Skeletal muscle cell (primary cell): ENCODE measurements at regions not wholly inside any gene's neighbourhood (a gene's known extent, or its start where the extent isn't known, plus 50 kb on each side); places are given as distances from the start of the nearest gene placed in this dataset.

ENCODE experiments used
- DNase-seq: peaks from one replicate; pipeline ENCODE4 v3.0.0-alpha.2; 2010; ENCODE audit warnings: low read depth
- H3K4me3 ChIP-seq: 2 replicates; pipeline ENCODE4 v1.5.1; 2011; ENCODE audit warnings: low read depth, mild to moderate bottlenecking, control low read depth, low read length, moderate library complexity

DNA sequence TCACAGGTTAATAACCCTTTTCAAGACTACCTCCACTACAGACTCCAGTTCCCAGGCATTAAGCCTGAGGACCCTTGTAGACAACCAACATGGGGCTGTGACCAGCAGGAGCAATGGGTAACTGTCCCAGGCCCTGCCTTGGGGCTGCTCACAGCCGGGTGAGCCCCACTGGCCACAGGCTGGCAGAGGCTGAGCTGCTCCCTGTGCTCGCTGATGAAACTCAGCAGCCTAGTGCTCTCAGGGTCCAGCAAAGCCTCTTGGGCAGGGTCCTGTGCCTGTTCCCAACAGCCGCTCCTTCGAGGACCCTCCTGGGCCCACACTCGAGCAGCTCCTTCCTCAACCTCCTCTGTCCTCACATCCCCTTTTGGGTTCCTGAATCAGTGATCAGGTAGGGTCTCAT, 99.8 kb downstream of the VPREB1 start:
- no peak overlapping the region for H3K4me3 ChIP-seq
- DNase-seq = no peak

DNA sequence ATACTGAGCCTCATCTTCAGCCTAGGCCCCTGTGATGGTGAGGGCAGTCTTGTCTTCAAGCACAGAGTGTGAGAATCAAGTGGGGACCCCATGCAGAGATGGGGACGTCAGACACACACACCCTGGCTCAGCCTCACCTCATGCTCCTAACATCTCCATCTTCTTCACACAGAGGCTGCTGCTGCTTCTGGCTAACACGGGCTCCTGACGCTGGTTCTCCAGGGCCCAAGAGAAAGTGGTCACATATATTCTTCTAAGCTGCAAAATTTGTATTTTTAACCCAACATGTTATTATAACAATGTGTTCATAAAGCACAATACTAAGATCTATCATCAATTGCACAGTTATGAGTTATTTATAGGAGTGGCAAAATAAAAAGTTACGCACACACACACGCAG, 101.2 kb downstream of the VPREB1 start:
- no peak overlapping the region for H3K4me3 ChIP-seq
- DNase-seq = no peak

- no peak for DNase-seq
- H3K4me3 ChIP-seq = no peak overlapping the region
These were observed 102.0 kb downstream of the VPREB1 start for GRCh38 chr22:22346401-22347107.

GRCh38 chr22:22348127-22348814, 103.7 kb downstream of the VPREB1 start:
- no peak overlapping the region for H3K4me3 ChIP-seq
- DNase-seq = no peak

DNA sequence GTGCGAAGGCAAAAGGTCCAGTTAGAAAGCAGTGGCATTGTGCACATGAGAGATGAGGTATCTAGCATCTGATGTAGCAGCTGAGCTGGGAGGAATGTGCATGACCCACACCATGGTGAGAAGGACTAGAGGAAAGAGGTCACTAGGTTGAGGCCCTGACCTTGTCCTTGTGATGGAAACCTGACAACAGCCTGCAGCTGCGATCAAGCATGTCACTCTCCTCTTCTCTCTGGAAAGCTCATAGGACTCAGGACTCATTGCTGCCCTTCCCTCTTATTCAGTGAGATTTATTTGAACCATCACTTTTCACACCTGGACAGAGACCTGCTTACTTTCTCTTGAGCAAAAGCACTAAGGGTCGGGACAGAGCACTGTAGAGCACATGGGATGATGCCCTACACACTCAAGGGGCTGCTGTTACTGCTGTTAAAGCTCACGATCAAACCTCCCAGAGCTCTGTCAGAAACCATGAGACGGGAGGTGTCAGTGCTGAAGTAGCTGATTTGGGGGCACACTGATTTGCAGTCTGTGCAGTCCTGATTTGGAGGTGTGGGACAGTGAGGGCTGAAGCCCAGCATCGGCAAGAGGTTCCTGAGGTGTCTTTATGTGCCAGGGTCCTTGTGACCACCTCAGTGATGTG, 104.3 kb downstream of the VPREB1 start:
- no peak overlapping the region for H3K4me3 ChIP-seq
- no peak for DNase-seq

DNA sequence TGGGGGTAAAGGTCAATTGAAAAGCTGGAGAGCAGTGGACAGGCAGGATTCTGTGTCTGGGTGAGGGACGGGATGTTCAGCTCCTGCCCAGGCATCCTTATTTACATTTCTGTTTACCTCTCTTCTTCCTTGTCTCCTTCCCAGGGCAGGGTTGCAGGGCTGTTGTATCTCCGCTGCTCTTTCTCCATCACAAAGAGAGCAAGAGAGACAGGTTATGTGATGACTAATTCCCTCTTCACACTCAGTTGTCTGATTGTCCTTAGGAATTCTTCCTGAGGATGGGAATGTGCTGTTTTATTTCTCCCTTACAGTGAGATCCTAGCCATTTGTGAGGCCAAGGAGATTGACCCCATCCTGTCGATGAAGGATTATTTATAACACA, 104.9 kb downstream of the VPREB1 start:
- no peak overlapping the region for H3K4me3 ChIP-seq
- DNase-seq = no peak

DNA sequence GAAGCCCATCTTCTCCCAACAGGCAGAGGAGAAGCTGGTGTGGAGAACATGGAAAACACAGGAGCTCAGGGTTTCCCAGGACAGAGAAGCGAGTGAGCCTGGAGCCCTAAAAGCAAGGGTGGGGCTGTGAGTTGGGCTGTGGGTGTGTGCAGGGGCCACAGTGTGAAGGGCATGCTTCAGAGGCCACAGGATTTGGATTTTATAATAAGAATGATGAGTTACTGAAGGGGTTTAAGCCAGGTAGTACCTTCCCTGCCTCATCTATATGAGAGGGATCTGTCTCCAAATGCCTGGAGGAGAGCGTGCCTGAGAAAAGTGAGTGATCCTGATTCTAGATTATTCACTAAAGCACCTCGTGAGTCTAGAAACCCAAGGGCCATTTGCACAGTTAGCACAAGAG, 106.8 kb downstream of the VPREB1 start:
- DNase-seq = no peak
- no peak overlapping the region for H3K4me3 ChIP-seq

DNA sequence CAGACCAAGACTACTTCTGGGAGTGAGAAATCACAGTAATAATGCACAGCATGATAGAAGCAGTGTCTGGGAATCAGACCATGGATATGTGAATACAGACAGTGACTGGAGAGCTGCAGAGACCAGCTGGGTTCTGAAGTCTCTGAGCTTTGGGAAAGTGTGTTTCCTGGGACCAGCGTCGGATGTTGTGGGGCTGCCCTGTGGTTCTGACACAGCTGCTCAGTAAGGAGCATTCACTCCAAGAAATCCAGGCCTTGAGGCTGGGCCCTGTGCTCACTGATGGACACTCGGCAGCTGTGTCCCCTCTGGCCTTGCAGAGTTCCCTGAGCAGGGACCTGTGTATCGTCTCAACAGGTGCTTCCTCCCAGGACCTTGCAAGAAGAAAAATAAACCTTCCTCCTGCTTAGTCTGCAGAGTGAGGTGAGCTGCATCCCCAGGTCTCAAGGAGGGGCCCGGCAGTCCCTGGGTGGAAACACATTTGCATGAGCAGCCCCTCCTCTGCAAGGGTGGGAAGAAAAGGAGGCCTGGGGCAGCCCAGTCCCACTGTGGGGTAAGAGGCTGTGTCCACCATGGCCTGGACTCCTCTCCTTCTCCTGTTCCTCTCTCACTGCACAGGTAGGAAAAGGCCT, 107.9 kb downstream of the VPREB1 start:
- H3K4me3 ChIP-seq = no peak overlapping the region
- no peak for DNase-seq

DNA sequence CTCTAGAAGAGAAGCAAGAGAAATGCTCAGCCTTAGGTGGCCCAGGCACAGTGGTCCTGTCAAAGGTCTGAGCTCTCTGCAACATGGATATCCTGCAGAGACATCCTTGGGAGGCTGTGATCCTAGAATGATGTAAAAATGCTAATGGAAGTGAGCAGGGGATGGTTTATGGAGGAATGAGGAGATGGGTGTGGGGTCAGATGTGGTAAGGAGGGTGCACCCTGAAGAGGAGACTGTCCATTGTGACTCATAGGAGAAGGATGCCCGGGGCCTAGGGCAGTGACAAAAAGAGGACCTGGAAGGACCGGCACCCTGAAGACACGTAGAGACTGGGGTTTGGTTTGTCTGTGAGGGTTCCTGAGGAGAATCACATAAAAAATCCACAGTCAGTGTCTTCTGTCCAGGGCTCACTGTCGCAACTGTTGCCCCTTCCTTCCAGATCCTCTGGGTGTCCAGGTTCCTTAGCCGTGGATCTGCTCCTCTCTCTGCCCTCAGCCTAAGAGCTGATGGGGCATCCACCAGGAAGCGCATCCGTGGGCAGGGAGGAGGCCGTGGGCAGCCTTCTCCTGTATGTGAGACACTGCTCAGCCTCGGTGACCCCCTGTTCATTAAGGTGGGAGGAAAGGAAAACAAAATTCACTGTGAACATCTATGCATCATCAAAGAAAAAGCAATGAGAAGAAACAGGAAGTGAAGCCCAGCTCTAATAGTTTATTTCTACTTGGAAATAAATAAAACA, 110.7 kb downstream of the VPREB1 start:
- no peak for DNase-seq
- no peak overlapping the region for H3K4me3 ChIP-seq

GRCh38 chr22:22357024-22357883, 112.7 kb downstream of the VPREB1 start:
- H3K4me3 ChIP-seq = no peak overlapping the region
- DNase-seq = no peak

DNA sequence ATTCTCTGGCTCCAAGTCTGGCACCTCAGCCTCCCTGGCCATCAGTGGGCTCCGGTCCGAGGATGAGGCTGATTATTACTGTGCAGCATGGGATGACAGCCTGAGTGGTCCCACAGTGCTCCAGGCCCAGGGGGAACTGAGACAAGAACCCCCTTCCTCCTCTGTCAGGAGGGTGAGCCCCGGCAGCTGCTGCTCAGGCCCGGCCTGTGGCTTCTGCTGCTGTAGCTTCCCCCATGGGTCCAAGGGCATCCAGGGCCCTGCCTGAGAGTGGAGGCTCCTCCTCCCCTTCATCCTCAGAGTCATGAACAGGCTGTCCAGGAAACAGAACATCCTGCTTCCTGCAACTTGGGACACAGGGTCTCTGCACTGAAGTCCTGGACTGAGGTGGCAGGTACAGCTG, 113.6 kb downstream of the VPREB1 start:
- no peak overlapping the region for H3K4me3 ChIP-seq
- DNase-seq = no peak

DNA sequence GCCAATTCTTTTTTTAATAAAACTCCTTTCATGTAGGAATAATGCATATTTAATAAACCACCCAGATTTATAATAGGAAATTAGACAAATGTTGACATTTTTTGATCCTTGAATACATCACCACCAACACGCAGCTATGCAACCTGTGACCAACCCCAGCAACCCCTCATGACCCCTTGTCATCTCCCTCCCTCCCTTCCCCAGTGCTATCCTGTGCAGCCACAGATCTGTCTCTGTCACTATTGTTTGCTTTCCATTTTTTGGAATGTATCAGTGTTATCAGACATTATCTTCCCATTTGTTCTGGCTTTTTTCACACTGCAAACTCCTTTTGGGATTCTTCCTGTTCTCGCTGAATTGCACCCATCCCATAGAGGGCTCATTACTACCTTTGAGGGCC, 114.1 kb downstream of the VPREB1 start:
- DNase-seq = no peak
- H3K4me3 ChIP-seq = no peak overlapping the region

DNA sequence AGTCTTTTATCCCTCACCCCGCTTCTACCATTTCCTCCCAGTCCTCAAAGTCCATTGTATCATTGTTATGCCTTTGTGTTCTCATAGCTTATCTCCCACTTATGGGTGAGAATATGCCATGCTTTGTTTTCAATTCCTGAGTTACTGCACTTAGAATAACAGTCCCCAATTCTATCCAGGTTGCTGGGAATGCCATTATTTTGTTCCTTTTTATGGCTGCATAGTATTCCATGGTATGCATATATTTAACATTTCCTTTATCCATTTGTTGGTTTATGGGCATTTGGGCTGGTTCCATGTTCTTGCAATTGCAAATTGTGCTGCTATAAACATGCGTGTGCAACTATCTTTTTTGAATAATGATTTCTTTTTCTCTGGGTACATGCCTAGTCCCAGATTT, 114.9 kb downstream of the VPREB1 start:
- no peak for DNase-seq
- no peak overlapping the region for H3K4me3 ChIP-seq

DNA sequence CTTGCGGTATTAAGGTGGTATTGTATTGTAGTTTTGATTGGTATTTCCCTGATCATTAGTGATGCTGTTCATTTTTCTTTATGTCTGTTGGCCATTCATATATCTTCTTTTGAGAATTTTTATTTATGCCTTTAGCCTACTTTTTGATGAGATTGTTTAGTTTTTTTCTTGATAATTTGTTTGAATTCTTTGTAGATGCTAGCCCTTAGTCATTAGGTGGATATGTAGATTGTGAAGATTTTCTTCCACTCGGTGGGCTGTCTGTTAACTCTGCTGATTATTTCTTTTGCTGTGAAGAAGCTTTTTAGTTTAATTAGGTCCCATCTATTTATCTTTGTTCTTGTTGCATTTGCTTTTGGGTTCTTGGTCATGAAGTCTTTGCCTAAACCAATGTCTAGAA, 115.4 kb downstream of the VPREB1 start:
- DNase-seq = no peak
- H3K4me3 ChIP-seq = no peak overlapping the region

GRCh38 chr22:22362311-22362710, 117.7 kb downstream of the VPREB1 start:
- no peak overlapping the region for H3K4me3 ChIP-seq
- DNase-seq = no peak

DNA sequence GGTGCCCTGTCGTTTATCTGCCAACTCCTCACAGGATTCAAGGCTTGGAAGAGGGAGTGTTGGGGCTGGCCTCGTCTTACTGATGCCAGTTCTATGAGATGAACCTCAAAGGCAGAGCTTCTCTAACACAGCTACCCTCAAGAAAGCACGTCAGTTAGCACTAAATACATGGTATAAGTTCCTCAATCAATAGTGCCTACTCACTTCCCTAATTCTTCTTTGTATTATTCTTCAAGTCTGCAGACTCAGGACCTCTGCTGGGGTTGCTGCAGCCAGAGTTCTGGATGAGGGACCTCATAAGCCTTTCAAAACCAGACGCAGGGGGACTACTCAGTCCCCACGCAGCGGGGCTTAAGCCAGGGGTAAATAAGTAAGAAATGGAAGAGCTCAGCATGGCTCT, 118.3 kb downstream of the VPREB1 start:
- H3K4me3 ChIP-seq = no peak overlapping the region

DNA sequence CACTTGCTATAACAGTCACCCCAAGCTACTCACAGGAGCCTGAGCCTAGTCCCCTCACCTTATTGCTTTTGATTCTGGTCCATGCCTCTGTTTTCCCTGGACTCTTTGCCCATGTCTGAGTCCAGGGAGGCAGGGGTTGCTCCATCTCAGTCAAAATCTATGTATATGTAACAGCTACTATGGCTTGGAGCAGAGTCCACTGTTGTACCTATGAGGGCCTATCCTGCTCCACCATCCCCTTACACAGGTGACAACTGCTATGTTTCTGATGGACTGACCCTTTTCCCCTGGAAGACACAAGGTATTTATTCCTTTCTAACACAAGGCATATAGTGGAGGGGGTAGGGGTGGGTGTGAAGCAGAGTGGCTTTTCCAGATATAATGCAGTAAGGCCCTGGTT, 119.6 kb downstream of the VPREB1 start:
- DNase-seq = no peak
- H3K4me3 ChIP-seq = no peak overlapping the region

More for the DNA sequence above, 118.3 kb downstream of the VPREB1 start:
- no peak for DNase-seq

DNA sequence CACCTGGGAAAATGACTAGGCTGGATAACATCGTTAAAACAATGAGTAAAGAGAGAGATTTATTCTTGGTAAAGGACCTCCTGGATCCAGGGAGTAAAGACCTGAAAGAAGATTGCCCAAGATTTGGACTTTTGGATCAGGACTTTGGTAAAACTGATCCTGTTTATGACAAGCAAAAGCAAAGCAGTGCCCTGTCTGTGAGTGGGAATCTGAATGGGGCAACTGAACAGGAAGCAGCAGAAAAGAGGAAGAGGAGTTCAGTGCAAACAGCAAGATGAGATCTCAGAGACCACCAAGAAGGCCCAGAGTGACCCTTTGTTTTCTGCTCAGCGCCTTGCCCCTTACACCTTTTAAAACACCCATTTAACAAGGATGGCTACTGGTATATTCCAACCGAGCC, 122.0 kb downstream of the VPREB1 start:
- no peak for DNase-seq
- no peak overlapping the region for H3K4me3 ChIP-seq

DNA sequence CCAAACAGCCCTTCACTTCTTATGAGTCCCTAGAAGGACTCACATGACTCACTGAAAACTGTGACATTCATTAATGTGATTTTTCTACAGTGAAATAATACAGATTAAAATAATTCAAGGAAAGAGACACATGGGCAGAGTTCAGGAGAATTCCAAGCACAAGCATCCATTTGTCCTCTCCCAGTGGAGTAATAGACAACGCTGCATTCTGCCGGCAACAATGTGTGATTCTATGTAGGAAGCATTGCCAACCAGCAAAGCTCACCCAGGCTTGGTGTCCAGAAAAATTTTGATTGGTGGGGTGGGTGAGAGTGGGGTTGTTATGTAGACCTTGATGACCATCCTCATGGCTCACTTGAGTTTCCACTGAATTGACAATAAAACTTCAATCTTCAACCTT, 123.9 kb downstream of the VPREB1 start:
- DNase-seq = no peak
- no peak overlapping the region for H3K4me3 ChIP-seq
